BJ (cell line): ENCODE measurements at regions not wholly inside any gene's neighbourhood (a gene's known extent, or its start where the extent isn't known, plus 50 kb on each side); places are given as distances from the start of the nearest gene placed in this dataset.

Source experiments
- CTCF ChIA-PET: fragments of 350-600 bp; formaldehyde crosslinking; extraction: SDS; loops from one replicate; lab custom pipeline; 2021; ENCODE audit warnings: antibody characterized with exemption, inconsistent platforms; lab: Yijun Ruan, JAX
- POLR2A ChIA-PET: fragments of 300-600 bp; sonication (Branson Sonifier 250); formaldehyde crosslinking; extraction: SDS; loops from one replicate; lab custom pipeline; 2021; ENCODE audit warnings: antibody characterized with exemption; lab: Charles Lee
- DNase-seq: peaks from one replicate; pipeline ENCODE4 v3.0.0-alpha.2; 2011; ENCODE audit warnings: low read depth
- H3K27me3 ChIP-seq: 2 replicates; pipeline ENCODE4 v1.6.0; 2011; ENCODE audit warnings: low read length; ENCODE audit not compliant: control insufficient read depth, insufficient read depth
- H3K36me3 ChIP-seq: 2 replicates; pipeline ENCODE4 v1.5.1; 2011; ENCODE audit warnings: low read length; ENCODE audit not compliant: control insufficient read depth, insufficient read depth
- H3K4me3 ChIP-seq: 2 replicates; pipeline ENCODE4 v1.5.1; 2011; ENCODE audit warnings: low read depth, mild to moderate bottlenecking, control low read depth, low read length
- CTCF ChIP-seq: IDR thresholded peaks from 2 replicates; pipeline ENCODE4 v1.5.1; 2011; ENCODE audit warnings: low read depth, mild to moderate bottlenecking, control low read depth, inconsistent platforms, low read length, moderate library complexity; ENCODE audit not compliant: insufficient read depth

GRCh38 chr6:140036196-140036595, 661.7 kb upstream of the CITED2 start:
- DNase-seq: no peak
- Histone ChIP-seq H3K4me3 (no peak overlapping the region), H3K36me3 (no peaks in the 10 kb centered on the region), H3K27me3 (no peaks in the 10 kb centered on the region)
- no peak for TF ChIP-seq CTCF
- ChIA-PET POLR2A (no interaction called here), CTCF (interaction anchor here (0.9 kb wide), 1 partner anchor 55 kb away, joined by 3 read pairs; no protein-coding TSS in a partner anchor)

- H3K36me3 ChIP-seq: no peaks in the 10 kb centered on the region
- ChIA-PET CTCF (no interaction called here), POLR2A (no interaction called here)
- DNase-seq: no peak
- H3K27me3 ChIP-seq: no peaks in the 10 kb centered on the region
- TF ChIP-seq CTCF: no peak
- H3K4me3 ChIP-seq: no peak overlapping the region
Observed at GRCh38 chr6:140032189-140032588, 657.7 kb upstream of the CITED2 start.

- no peaks in the 10 kb centered on the region for H3K36me3 ChIP-seq
- ChIA-PET POLR2A (no interaction called here), CTCF (no interaction called here)
- no peak overlapping the region for H3K4me3 ChIP-seq
- no peak for DNase-seq
- H3K27me3 ChIP-seq: no peaks in the 10 kb centered on the region
- TF ChIP-seq CTCF: no peak
Observed at GRCh38 chr6:140029551-140029950, 655.1 kb upstream of the CITED2 start.

- DNase-seq: no peak
- Histone ChIP-seq H3K27me3 (no peaks in the 10 kb centered on the region), H3K36me3 (no peaks in the 10 kb centered on the region), H3K4me3 (no peak overlapping the region)
- ChIA-PET POLR2A (no interaction called here), CTCF (no interaction called here)
- no peak for TF ChIP-seq CTCF
Observed at GRCh38 chr6:140027219-140027618, 652.8 kb upstream of the CITED2 start.

- TF ChIP-seq CTCF: no peak
- Histone ChIP-seq H3K27me3 (no peaks in the 10 kb centered on the region), H3K4me3 (no peak overlapping the region), H3K36me3 (no peaks in the 10 kb centered on the region)
- no peak for DNase-seq
- POLR2A ChIA-PET: no interaction called here
- CTCF ChIA-PET: no interaction called here
Observed at GRCh38 chr6:140026546-140026945, 652.1 kb upstream of the CITED2 start.
